SK-N-SH (cell line): ENCODE measurements at regions not wholly inside any gene's neighbourhood (a gene's known extent, or its start where the extent isn't known, plus 50 kb on each side); places are given as distances from the start of the nearest gene placed in this dataset.

Source experiments
- CTCF ChIA-PET: fragments of 300-600, 350-600 bp; formaldehyde crosslinking; extraction: SDS; loops from one replicate; lab custom pipeline; 2021; lab: Yijun Ruan, JAX
- POLR2A ChIA-PET: fragments of 350-600 bp; sonication (Branson Sonifier 250); formaldehyde crosslinking; extraction: SDS; loops from one replicate; lab custom pipeline; 2020; ENCODE audit warnings: antibody characterized with exemption, inconsistent platforms; lab: Yijun Ruan, JAX
- DNase-seq: peaks from one replicate; pipeline ENCODE4 v3.0.0; 2012
- H2AFZ ChIP-seq: fragments of 200-600 bp; sonication (generic); 2 replicates; pipeline ENCODE4 v1.8.1; 2016; ENCODE audit warnings: antibody characterized with exemption, mild to moderate bottlenecking, low read depth
- H3F3A ChIP-seq: fragments of 200-600 bp; sonication (generic); replicated peaks from 2 replicates; pipeline ENCODE3; 2016; ENCODE audit warnings: antibody characterized with exemption, mild to moderate bottlenecking; ENCODE audit not compliant: insufficient read depth
- H3K27ac ChIP-seq, 2 experiments: fragments of 200-500 bp in 1 of 2; fragments of 200-600 bp in 1 of 2; sonication (Bioruptor generic) in 1 of 2; sonication (generic), shearing (Covaris generic) in 1 of 2; 2 replicates each; pipeline versions ENCODE4 v1.5.1 to v1.6.1; 2014 to 2016; ENCODE audit warnings: low read depth in 2 of 2, inconsistent platforms in 1 of 2, low read length in 1 of 2, mild to moderate bottlenecking in 1 of 2, mixed read lengths in 1 of 2
- H3K27me3 ChIP-seq: fragments of 200-600 bp; sonication (generic), shearing (Covaris generic); 2 replicates; pipeline ENCODE4 v1.6.1; 2016; ENCODE audit warnings: mixed run types; ENCODE audit not compliant: insufficient read depth
- H3K36me3 ChIP-seq, 2 experiments: fragments of 200-500 bp in 1 of 2; fragments of 200-600 bp in 1 of 2; sonication (Bioruptor generic) in 1 of 2; sonication (generic) in 1 of 2; replicated peaks in 1 of 2; 2 replicates each; pipeline versions ENCODE3 to v1.5.1; 2014 to 2016; ENCODE audit warnings: low read length in 1 of 2, mild to moderate bottlenecking in 1 of 2; ENCODE audit not compliant: insufficient read depth in 2 of 2, control insufficient read depth in 1 of 2
- H3K4me1 ChIP-seq, 2 experiments: fragments of 200-500 bp in 1 of 2; fragments of 200-600 bp in 1 of 2; sonication (Bioruptor generic) in 1 of 2; sonication (generic), shearing (Covaris generic) in 1 of 2; 2 replicates each; pipeline versions ENCODE4 v1.5.1 to v1.6.1; 2014 to 2016; ENCODE audit warnings: low read depth in 1 of 2, low read length in 1 of 2, mixed run types in 1 of 2; ENCODE audit not compliant: insufficient read depth in 2 of 2, control insufficient read depth in 1 of 2
- H3K4me2 ChIP-seq: fragments of 200-600 bp; sonication (generic), shearing (Covaris generic); 2 replicates; pipeline ENCODE4 v1.6.1; 2017; ENCODE audit warnings: mixed run types
- H3K4me3 ChIP-seq, 2 experiments: fragments of 200-500 bp in 1 of 2; fragments of 200-600 bp in 1 of 2; sonication (Bioruptor generic) in 1 of 2; sonication (generic), shearing (Covaris generic) in 1 of 2; 2 replicates each; pipeline versions ENCODE4 v1.5.1 to v1.8.1; 2014 to 2016; ENCODE audit warnings: low read depth in 2 of 2, inconsistent platforms in 1 of 2, low read length in 1 of 2, mild to moderate bottlenecking in 1 of 2, mixed read lengths in 1 of 2, moderate library complexity in 1 of 2
- H3K79me2 ChIP-seq: fragments of 200-600 bp; sonication (generic); 2 replicates; pipeline ENCODE4 v1.8.1; 2017; ENCODE audit warnings: mild to moderate bottlenecking; ENCODE audit not compliant: insufficient read depth
- H3K9ac ChIP-seq: fragments of 200-600 bp; sonication (generic); 2 replicates; pipeline ENCODE4 v1.6.1; 2017; ENCODE audit warnings: mixed run types
- H3K9me2 ChIP-seq: fragments of 200-600 bp; sonication (generic); 2 replicates; pipeline ENCODE4 v1.6.1; 2017; ENCODE audit warnings: mixed run types
- H3K9me3 ChIP-seq: fragments of 200-600 bp; sonication (generic); 2 replicates; pipeline ENCODE4 v1.6.1; 2017; ENCODE audit warnings: mixed run types, mild to moderate bottlenecking, moderate library complexity
- H4K20me1 ChIP-seq: fragments of 200-600 bp; sonication (generic); 2 replicates; pipeline ENCODE4 v1.6.1; 2017; ENCODE audit warnings: mild to moderate bottlenecking, mixed run types; ENCODE audit not compliant: insufficient read depth
- CHD2 ChIP-seq: fragments of 150-350 bp; IDR thresholded peaks from 2 replicates; pipeline ENCODE4 v1.6.1; 2018; ENCODE audit warnings: low read length; ENCODE audit not compliant: partially characterized antibody
- ELF1 ChIP-seq: IDR thresholded peaks from 2 replicates; pipeline ENCODE4 v1.4.0; 2012
- FOXJ3 ChIP-seq: sonication (generic); formaldehyde crosslinking; IDR thresholded peaks from 2 replicates; pipeline ENCODE4 v1.5.1; 2020; ENCODE audit warnings: mild to moderate bottlenecking, missing genetic modification reagents
- FOXM1 ChIP-seq: IDR thresholded peaks from 2 replicates; pipeline ENCODE4 v1.4.0; 2012; ENCODE audit warnings: low read depth, mild to moderate bottlenecking
- GABPA ChIP-seq: IDR thresholded peaks from 2 replicates; pipeline ENCODE4 v1.4.0; 2012; ENCODE audit warnings: low read depth, mild to moderate bottlenecking
- GATA2 ChIP-seq: sonication (generic); formaldehyde crosslinking; IDR thresholded peaks from 2 replicates; pipeline ENCODE4 v1.5.0; 2020; ENCODE audit warnings: mild to moderate bottlenecking, missing genetic modification reagents
- JUND ChIP-seq: IDR thresholded peaks from 2 replicates; pipeline ENCODE4 v1.4.0; 2012
- NFIC ChIP-seq: IDR thresholded peaks from 2 replicates; pipeline ENCODE4 v1.4.0; 2012; ENCODE audit warnings: borderline replicate concordance
- RCOR1 ChIP-seq: fragments of 150-350 bp; IDR thresholded peaks from 2 replicates; pipeline ENCODE4 v1.6.1; 2017; ENCODE audit warnings: antibody characterized with exemption, low read length
- RFX5 ChIP-seq: IDR thresholded peaks from 2 replicates; pipeline ENCODE4 v1.6.1; 2012; ENCODE audit warnings: mild to moderate bottlenecking, improper control_type of control experiment, low read length
- RXRA ChIP-seq: IDR thresholded peaks from 2 replicates; pipeline ENCODE4 v1.4.0; 2012; ENCODE audit warnings: low read depth, mild to moderate bottlenecking, borderline replicate concordance
- SIN3A ChIP-seq: IDR thresholded peaks from 2 replicates; pipeline ENCODE4 v1.6.1; 2012; ENCODE audit warnings: low read depth, mild to moderate bottlenecking, low read length, moderate library complexity, borderline replicate concordance
- SMC3 ChIP-seq: IDR thresholded peaks from 2 replicates; pipeline ENCODE4 v1.6.1; 2012; ENCODE audit warnings: low read depth, low read length, improper control_type of control experiment
- TCF12 ChIP-seq: IDR thresholded peaks from 2 replicates; pipeline ENCODE4 v1.4.0; 2012
- WGBS: methylation state at CpG from one replicate; pipeline ENCODE4 v1.1.6; 2017; ENCODE audit warnings: low lambda C conversion rate; 5-methylcytosine and 5-hydroxymethylcytosine counted together
- TF ChIP-seq, protein P1 (sequence below): fragments of 150-350 bp; IDR thresholded peaks from 2 replicates; pipeline ENCODE4 v1.6.1; 2016; ENCODE audit warnings: mild to moderate bottlenecking, low read depth, low read length
- TF ChIP-seq, protein P2 (sequence below): IDR thresholded peaks from 2 replicates; pipeline ENCODE4; 2012
- TF ChIP-seq, protein P3 (sequence below): IDR thresholded peaks from 2 replicates; pipeline ENCODE4 v1.4.0; 2012; ENCODE audit warnings: low read depth, borderline replicate concordance
- TF ChIP-seq, protein P4 (sequence below): IDR thresholded peaks from 2 replicates; pipeline ENCODE4 v1.6.1; 2012; ENCODE audit warnings: mild to moderate bottlenecking, low read depth, low read length, moderate library complexity

DNA sequence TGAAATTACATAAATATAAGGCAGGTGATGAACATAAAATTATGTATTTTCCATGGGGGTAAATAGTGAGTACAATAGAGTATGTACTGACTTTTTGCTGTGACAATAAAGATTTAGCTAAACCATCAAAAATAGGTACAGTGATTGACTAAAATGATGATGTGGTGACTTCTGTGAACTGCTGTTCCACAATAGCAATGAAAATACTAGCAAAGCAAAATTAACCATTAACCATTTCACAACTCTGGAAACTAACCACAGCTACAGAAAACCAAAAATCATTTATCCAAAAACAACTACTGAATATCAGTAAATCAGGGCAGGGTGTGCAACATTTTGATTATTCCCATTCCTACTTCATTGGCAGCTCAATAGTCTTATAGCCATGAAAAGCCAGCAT lies 161.4 kb upstream of the GYPC start (continued):
- TF ChIP-seq ELF1 (no peak), JUND (no peak), TCF12 (no peak), FOXJ3 (CRISPR knock-in tag) (no peak), NFIC (no peak), GATA2 (CRISPR knock-in tag) (no peak), RFX5 (no peak), GABPA (no peak)

DNA sequence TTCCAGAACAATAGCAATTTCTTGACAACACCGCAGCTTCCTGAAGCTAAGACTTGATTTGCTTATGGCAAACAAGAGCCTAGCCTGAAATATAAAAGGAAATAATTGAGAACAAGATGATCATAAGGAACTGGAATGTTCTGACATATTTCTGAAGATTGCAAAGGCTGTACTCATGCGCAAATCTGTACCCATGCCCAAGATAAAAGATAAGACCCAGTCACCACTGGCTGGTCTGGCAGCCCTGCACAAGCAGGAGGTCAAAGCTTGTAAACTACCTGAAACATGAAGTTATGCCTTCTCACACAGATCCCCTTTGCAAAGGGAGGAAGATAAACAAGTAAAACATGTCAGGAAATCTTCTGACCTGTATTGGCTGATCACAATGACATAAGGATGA lies 160.8 kb upstream of the GYPC start:
- POLR2A ChIA-PET = no interaction called here
- no peak overlapping the region for H2AFZ ChIP-seq
- no peak overlapping the region for H3K4me3 ChIP-seq
- no peak overlapping the region for H3K9ac ChIP-seq
- no peaks in the 10 kb centered on the region for H3K79me2 ChIP-seq
- CTCF ChIA-PET = no interaction called here
- TF ChIP-seq FOXJ3 (CRISPR knock-in tag) (no peak), SMC3 (no peak), SIN3A (no peak), GATA2 (CRISPR knock-in tag) (no peak)
- TF ChIP-seq, protein P1, sequence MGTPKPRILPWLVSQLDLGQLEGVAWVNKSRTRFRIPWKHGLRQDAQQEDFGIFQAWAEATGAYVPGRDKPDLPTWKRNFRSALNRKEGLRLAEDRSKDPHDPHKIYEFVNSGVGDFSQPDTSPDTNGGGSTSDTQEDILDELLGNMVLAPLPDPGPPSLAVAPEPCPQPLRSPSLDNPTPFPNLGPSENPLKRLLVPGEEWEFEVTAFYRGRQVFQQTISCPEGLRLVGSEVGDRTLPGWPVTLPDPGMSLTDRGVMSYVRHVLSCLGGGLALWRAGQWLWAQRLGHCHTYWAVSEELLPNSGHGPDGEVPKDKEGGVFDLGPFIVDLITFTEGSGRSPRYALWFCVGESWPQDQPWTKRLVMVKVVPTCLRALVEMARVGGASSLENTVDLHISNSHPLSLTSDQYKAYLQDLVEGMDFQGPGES = no peak
- H3K36me3 ChIP-seq = no peaks in the 10 kb centered on the region
- H3K4me2 ChIP-seq = no peak overlapping the region
- DNase-seq = no peak
- H3K9me3 ChIP-seq = 0 out of 2 replicates have a peak, but pooled peaks cover 6% of the 10 kb centered on the region
- no peaks in the 10 kb centered on the region for H3K27me3 ChIP-seq
- H3K9me2 ChIP-seq = no peaks in the 10 kb centered on the region
- no peaks in the 10 kb centered on the region for H3K4me1 ChIP-seq
- no peaks in the 10 kb centered on the region for H4K20me1 ChIP-seq
- H3F3A ChIP-seq = no peaks in the 10 kb centered on the region
- no peak overlapping the region for H3K27ac ChIP-seq
- WGBS = 14% methylated on average over 2 of the region's 2 CpGs

DNA sequence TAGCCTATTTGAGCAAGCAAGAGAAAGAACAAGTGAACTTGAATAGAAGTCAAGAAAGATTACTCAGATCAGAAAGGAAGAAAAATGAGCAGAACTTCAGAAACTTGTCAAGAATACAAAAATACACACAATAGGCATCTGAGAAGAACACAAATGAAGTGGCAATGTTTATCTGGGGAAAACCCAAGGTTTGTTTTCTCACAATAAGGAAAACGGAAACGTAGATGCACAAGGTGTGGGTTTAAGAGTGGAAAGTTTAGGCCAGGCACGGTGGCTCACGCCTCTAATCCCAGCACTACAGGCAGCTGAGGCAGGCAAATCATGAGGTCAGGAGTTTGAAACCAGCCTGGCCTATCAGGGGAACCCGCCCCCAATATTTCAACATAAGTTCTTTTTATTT lies 159.5 kb upstream of the GYPC start:
- Histone ChIP-seq H3K9me2 (0 out of 2 replicates have a peak, but pooled peaks cover 3% of the 10 kb centered on the region), H3K79me2 (no peaks in the 10 kb centered on the region), H3F3A (no peaks in the 10 kb centered on the region), H3K36me3 (no peaks in the 10 kb centered on the region), H4K20me1 (no peaks in the 10 kb centered on the region), H3K27me3 (no peaks in the 10 kb centered on the region), H3K9ac (no peak overlapping the region), H3K9me3 (peaks cover 9% of the 10 kb centered on the region; the same call in 1 of the 2 replicates), H3K27ac (no peak overlapping the region), H3K4me3 (no peak overlapping the region), H2AFZ (no peak overlapping the region), H3K4me1 (no peaks in the 10 kb centered on the region), H3K4me2 (no peak overlapping the region)
- POLR2A ChIA-PET = no interaction called here
- no peak for DNase-seq
- WGBS = 33% methylated on average over 5 of the region's 5 CpGs
- CTCF ChIA-PET = interaction anchor here (1.4 kb wide), 1 partner anchor 29 kb away, joined by 4 read pairs; no protein-coding TSS in a partner anchor
- TF ChIP-seq TCF12 = no peak
- no peak for TF ChIP-seq ELF1
- no peak for TF ChIP-seq RFX5
- no peak for TF ChIP-seq FOXM1
- TF ChIP-seq, protein P2, sequence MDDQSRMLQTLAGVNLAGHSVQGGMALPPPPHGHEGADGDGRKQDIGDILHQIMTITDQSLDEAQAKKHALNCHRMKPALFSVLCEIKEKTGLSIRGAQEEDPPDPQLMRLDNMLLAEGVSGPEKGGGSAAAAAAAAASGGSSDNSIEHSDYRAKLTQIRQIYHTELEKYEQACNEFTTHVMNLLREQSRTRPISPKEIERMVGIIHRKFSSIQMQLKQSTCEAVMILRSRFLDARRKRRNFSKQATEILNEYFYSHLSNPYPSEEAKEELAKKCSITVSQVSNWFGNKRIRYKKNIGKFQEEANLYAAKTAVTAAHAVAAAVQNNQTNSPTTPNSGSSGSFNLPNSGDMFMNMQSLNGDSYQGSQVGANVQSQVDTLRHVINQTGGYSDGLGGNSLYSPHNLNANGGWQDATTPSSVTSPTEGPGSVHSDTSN = no peak
- no peak for TF ChIP-seq FOXJ3 (CRISPR knock-in tag)
- TF ChIP-seq, protein P3, sequence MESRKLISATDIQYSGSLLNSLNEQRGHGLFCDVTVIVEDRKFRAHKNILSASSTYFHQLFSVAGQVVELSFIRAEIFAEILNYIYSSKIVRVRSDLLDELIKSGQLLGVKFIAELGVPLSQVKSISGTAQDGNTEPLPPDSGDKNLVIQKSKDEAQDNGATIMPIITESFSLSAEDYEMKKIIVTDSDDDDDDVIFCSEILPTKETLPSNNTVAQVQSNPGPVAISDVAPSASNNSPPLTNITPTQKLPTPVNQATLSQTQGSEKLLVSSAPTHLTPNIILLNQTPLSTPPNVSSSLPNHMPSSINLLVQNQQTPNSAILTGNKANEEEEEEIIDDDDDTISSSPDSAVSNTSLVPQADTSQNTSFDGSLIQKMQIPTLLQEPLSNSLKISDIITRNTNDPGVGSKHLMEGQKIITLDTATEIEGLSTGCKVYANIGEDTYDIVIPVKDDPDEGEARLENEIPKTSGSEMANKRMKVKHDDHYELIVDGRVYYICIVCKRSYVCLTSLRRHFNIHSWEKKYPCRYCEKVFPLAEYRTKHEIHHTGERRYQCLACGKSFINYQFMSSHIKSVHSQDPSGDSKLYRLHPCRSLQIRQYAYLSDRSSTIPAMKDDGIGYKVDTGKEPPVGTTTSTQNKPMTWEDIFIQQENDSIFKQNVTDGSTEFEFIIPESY = no peak
- TF ChIP-seq NFIC = no peak
- TF ChIP-seq SMC3 = no peak
- TF ChIP-seq CHD2 = no peak
- TF ChIP-seq, protein P4, sequence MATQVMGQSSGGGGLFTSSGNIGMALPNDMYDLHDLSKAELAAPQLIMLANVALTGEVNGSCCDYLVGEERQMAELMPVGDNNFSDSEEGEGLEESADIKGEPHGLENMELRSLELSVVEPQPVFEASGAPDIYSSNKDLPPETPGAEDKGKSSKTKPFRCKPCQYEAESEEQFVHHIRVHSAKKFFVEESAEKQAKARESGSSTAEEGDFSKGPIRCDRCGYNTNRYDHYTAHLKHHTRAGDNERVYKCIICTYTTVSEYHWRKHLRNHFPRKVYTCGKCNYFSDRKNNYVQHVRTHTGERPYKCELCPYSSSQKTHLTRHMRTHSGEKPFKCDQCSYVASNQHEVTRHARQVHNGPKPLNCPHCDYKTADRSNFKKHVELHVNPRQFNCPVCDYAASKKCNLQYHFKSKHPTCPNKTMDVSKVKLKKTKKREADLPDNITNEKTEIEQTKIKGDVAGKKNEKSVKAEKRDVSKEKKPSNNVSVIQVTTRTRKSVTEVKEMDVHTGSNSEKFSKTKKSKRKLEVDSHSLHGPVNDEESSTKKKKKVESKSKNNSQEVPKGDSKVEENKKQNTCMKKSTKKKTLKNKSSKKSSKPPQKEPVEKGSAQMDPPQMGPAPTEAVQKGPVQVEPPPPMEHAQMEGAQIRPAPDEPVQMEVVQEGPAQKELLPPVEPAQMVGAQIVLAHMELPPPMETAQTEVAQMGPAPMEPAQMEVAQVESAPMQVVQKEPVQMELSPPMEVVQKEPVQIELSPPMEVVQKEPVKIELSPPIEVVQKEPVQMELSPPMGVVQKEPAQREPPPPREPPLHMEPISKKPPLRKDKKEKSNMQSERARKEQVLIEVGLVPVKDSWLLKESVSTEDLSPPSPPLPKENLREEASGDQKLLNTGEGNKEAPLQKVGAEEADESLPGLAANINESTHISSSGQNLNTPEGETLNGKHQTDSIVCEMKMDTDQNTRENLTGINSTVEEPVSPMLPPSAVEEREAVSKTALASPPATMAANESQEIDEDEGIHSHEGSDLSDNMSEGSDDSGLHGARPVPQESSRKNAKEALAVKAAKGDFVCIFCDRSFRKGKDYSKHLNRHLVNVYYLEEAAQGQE = no peak
- TF ChIP-seq GABPA = no peak
- TF ChIP-seq RXRA = no peak
- TF ChIP-seq RCOR1 = no peak
